ENCODE measurements at regions not wholly inside any gene's neighbourhood (a gene's known extent, or its start where the extent isn't known, plus 50 kb on each side); places are given as distances from the start of the nearest gene placed in this dataset.

GRCh38 chr2:15825276-15825980 is 114.9 kb upstream of the MYCN start:
- DNase-seq (ENCODE audit: low read depth in 1 of 2, low spot score in 1 of 2) (no peak), ATAC-seq (no peak), FAIRE-seq (no peak)
- 52% methylated on average over 13 of the region's 13 CpGs for WGBS (ENCODE audit: missing lambda C conversion rate)
- H3K4me2 ChIP-seq: no peak overlapping the region
- TF ChIP-seq POLR2A (IDR thresholded peaks at IDR 0.05; ENCODE audit: low read length) (no peak), CBX2 (IDR thresholded peaks at IDR 0.05; ENCODE audit: borderline replicate concordance, low read depth) (no peak), MAZ (IDR thresholded peaks at IDR 0.05; ENCODE audit: borderline replicate concordance, low read depth, low read length) (no peak), ZNF302 (CRISPR knock-in tag; IDR thresholded peaks at IDR 0.05) (no peak), ESRRA (IDR thresholded peaks at IDR 0.05; ENCODE audit: borderline replicate concordance, low read length) (no peak), CHD2 (IDR thresholded peaks at IDR 0.05; ENCODE audit: low read length, partially characterized antibody) (no peak), ATOH8 (CRISPR knock-in tag; IDR thresholded peaks at IDR 0.05; ENCODE audit: low read depth) (no peak), JUNB (IDR thresholded peaks at IDR 0.05) (no peak), NPAS2 (CRISPR knock-in tag; IDR thresholded peaks at IDR 0.05; ENCODE audit: borderline replicate concordance) (no peak), CHD4 (IDR thresholded peaks at IDR 0.05; ENCODE audit: borderline replicate concordance) (no peak), ELK1 (IDR thresholded peaks at IDR 0.05; ENCODE audit: low read depth, low read length) (no peak), HES2 (IDR thresholded peaks at IDR 0.05) (no peak), KDM5A (IDR thresholded peaks at IDR 0.05) (no peak), MYC (IDR thresholded peaks at IDR 0.05; ENCODE audit: borderline replicate concordance, low read length) (no peak), HEYL (CRISPR knock-in tag; IDR thresholded peaks at IDR 0.05) (no peak), REST (IDR thresholded peaks at IDR 0.05) (no peak), HOXB13 (CRISPR knock-in tag; IDR thresholded peaks at IDR 0.05; ENCODE audit: low read depth) (no peak), FOSL2 (IDR thresholded peaks at IDR 0.05) (no peak), FOSL2 (CRISPR knock-in tag; IDR thresholded peaks at IDR 0.05) (no peak), RFX5 (IDR thresholded peaks at IDR 0.05) (no peak)
- TF ChIP-seq, protein P1, sequence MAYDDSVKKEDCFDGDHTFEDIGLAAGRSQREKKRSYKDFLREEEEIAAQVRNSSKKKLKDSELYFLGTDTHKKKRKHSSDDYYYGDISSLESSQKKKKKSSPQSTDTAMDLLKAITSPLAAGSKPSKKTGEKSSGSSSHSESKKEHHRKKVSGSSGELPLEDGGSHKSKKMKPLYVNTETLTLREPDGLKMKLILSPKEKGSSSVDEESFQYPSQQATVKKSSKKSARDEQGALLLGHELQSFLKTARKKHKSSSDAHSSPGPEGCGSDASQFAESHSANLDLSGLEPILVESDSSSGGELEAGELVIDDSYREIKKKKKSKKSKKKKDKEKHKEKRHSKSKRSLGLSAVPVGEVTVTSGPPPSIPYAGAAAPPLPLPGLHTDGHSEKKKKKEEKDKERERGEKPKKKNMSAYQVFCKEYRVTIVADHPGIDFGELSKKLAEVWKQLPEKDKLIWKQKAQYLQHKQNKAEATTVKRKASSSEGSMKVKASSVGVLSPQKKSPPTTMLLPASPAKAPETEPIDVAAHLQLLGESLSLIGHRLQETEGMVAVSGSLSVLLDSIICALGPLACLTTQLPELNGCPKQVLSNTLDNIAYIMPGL (CRISPR knock-in tag; IDR thresholded peaks at IDR 0.05; ENCODE audit: borderline replicate concordance): no peak
- no peak overlapping the region for H3K4me3 ChIP-seq
- no peaks in the 10 kb centered on the region for H3K9me3 ChIP-seq
- no peaks in the 10 kb centered on the region for H3K4me1 ChIP-seq
- ChIA-PET POLR2A (no interaction called here), CTCF (interaction anchor here (0.7 to 1.4 kb wide), 2 partner anchors 92 to 114 kb away, joined by 3 to 6 read pairs; no protein-coding TSS in a partner anchor)
- H3K27ac ChIP-seq: no peak overlapping the region

All from A549 (cell line).